Pons (tissue), 1 donor: ENCODE measurements at regions not wholly inside any gene's neighbourhood (a gene's known extent, or its start where the extent isn't known, plus 50 kb on each side); places are given as distances from the start of the nearest gene placed in this dataset.
"Not testable (repeated sequence)": the region's sequence is repeated elsewhere in the genome, so short reads cannot be mapped to it uniquely, and the experiment has no call there.

Experiments used
- DNase-seq: peaks from one replicate; pipeline ENCODE4 v3.0.0-alpha.2; 2016; ENCODE audit warnings: low spot score

DNA sequence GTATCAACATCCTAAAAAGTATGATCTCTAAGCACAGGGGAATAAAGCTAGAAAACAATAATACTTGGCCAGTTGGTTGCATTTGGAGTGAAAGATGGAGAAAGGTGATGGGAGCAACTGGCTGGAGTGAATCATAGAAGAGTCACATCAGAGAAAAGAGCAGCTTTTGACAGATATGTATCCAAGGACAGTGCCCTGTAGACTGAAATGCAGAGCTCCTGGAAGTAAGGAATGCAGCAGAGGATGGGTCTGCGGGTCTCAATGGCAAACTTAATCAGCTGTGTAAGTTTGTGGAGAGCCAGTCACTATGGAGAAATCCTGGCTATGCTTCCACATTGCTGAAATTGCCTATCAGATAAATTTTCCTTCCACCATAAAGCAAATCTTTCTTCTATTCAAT is 218.1 kb upstream of the PRNP start:
- no peak for DNase-seq

DNA sequence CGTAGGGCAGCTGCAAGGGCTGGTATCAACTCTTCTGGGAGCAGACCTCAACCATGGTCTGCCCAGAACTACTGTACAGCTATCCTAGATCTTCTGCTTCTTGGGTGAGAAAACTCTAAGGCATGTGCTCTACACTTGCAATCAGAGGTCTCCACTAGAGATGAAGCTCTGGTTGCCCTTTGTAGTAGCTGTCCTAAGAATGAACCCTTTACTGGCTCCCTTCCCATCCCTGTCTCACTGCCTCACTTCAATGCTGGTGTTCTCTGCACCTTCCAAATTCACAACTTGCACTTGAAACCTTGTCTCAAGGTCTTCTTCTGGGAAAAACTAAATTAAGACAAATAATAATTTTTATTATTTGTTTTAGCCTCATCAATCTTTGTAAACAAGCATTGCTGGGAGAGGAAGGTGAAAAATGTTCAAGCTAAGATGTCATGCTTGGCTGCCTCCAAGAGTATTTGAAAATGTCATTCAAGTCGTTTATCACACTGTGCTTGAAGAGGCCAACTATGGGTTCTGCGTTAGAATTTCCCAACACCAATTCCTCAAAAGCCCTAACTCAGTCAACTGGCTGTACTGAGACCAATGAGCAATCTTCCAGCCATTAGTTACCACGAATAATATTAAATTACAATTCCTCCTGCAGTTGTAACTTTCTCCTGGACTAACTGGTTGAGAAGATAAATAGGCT is 216.9 kb upstream of the ADRA1D start:
- no peak for DNase-seq

DNA sequence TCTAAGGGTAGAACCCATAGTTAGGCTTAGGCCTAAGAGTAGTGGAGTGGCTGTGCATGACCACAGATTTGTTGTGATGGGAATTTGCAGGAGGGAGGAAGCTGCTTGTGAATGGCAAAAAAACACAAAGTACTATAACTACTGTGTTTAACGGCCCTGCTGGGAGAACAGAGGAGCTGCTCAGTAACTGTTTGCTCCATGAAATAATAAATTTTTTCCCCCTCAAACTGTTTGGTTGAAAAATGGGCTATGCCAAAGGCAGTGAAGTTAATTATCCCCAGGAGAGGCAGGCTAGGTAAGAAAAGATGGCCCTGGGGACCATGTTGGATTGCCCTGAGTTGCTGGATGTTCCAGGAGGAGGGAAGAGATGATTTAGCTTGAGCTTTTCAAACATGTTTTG is 216.1 kb upstream of the ADRA1D start:
- DNase-seq: no peak

DNA sequence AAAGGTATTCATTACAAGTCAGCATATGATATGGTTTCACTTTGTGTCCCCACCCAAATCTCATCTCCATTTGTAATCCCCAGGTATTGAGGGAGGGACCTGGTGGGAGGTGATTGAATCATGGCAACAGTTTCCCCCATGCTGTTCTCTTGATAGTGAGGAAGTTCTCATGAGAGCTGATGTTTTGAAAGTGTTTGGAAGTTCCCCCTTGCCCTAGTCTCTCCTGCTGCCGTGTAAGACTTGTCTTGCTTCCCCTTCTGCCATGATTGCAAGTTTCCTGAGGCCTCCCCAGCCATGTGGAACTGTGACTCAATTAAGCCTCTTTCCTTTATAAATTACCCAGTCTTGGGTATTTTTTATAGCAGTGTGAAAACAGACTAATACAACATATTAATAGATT is 213.7 kb upstream of the ADRA1D start:
- DNase-seq: not testable (repeated sequence)

DNA sequence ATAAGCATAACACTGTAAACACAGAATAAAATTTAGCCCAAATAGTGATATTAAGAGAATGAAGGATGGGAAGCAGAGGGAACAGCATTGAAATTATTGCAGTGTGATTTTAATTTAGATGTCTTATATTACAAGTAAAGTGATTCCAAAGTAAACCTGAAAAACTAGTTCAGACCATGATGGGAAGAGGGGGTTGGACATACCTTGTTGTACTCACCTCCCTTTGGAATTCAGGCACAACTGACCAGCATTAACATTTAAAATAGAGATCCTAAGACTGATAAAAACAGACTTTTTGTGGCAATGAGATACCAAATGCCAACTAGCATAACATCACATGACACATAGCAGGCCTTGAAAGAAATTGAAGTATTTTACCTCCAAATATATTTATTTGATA is 210.0 kb upstream of the ADRA1D start:
- no peak for DNase-seq

DNA sequence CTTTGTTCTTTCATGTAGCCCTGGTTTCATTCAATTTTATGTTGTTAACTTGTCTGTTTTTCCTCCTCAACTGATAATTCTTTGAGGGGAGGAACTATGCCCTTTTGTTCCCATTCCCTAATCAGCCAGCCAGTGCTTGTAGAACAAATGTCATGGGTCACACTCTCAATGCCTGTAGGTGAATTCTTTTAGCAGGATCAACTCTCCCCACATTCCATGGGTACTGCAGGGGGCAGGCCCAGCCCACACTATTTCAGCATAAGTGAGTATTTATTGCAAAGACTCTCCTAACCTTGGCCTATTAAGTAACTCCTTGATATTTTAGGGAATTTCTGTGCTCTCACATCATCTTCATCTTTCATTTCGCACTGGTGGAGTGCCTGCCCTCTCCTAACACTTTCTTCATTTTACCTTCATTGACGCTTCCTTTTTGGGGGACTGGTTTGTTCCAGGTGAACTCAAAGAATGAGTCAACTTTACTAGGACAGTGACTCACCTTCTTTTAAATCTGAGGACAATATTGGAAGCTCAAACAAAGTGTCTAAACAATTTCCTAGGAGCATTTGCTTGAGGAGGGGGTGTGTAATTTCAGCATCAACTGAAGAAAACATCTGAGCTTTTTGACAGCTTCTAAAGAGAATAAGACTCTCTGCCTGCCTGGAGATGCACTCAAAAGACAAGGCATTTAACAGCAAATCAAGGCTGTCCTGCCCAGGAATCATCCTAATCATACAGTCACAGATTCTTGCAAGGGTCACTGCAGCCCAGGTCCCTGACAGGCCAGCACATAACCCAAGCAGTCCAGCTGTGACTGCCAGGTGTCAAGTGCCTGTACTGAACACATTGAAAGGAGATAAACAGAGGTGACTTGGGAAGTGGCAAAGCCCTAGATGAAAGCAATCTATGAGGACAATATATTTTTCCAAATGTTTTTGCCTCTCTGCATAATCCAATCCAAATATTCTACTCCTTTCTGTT is 208.8 kb upstream of the ADRA1D start:
- no peak for DNase-seq

DNA sequence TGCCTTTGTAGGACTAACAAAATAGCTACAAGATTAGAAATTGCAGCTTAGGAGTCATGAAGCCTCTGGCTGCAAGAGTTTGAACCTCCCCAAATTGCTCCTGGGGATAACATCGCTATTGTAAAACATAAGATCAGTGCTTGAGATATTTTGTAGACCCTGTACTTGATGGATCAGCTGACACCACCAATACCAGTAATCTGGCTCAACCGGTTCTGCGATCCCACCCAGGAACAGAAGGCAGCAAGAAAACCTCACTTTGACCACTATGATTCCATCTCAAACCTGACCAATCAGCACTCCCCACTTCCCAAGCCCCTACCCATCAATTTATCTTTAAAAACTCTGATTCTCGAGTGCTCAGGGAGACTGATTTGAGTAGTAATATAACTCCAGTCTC is 206.9 kb upstream of the ADRA1D start:
- DNase-seq: no peak

DNA sequence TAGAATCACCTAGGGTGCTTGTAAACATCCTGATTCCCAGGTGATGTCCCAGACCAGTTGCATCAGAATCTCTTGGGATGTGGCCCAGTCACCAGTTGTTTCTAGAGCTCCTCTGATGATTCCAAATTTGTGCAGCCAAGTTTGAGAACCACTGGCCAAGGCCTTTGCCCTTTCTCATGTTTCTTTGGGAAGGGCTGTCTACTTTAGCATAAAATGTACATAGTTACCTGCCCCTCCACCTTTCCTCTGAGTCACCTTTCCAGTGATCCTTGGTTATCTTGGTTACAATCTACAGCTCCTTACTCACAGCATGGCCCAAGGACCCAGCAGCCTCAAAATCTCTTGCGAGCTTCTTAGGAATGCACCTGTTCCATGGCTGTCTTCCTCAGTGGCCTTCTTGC is 206.2 kb upstream of the ADRA1D start:
- no peak for DNase-seq

DNA sequence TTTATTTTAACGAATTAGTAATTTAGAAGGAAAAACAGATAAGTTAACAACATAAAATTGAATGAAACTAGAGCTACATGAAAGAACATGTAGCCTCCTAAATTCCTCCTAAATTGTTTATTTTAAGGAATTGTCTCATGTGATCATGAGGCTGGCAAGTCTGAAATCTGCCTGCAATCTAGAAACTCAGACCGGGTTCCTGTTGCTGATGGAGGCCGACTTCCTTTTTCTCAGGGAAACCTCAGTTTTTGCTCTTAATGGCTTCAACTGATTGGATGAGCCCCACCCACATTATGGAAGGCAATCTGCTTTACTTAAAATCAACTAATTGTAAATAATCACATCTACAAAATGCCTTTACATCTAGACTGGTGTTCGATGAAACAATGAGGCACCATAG is 205.0 kb upstream of the ADRA1D start:
- DNase-seq: peak; percentile 3

DNA sequence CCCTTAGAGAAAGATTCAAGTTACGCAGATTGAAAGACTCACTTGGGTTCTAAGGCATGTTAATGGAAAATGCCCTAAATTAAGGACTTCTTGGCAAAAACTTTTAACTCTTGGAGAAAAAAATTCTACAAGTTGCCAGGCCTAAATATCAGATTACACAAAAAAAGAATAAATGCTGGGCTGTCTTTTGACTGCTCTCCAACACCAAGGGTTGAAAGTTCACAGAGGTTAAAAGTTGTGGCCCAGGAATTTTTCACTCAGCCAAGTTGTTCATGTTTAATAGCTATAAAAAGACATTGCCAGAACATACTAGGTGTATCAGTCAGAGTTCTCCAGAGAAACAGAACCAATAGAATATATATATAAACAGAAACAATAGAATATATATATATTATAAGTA is 204.3 kb upstream of the ADRA1D start:
- no peak for DNase-seq

DNA sequence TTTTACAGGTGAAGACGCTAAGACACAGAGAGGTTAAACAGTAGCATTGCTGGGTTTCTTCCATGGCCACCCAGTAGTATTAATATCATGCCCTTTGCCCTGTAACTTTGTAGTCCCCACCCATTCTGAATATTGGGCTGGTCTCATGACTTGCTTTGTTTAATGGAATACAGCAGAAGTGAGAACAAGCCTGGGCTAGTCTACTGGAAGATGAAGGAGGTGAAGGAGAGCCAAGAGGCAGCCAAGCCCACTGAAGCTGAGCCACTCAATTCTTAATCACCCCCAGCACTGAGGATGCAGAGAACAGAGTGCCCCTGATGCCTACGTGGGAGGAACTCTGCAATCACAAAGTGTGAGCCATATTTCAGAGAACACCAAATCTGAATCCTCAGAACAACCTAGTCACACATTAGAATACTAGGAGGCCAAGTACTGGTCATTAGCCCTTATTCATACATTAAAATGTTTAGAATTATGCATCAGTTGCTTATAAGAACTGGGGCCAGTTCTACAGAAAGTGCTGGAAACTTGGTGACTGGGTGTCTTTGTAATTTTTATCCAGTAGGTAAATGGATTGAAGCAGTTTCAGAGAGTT is 202.5 kb upstream of the ADRA1D start:
- no peak for DNase-seq

DNA sequence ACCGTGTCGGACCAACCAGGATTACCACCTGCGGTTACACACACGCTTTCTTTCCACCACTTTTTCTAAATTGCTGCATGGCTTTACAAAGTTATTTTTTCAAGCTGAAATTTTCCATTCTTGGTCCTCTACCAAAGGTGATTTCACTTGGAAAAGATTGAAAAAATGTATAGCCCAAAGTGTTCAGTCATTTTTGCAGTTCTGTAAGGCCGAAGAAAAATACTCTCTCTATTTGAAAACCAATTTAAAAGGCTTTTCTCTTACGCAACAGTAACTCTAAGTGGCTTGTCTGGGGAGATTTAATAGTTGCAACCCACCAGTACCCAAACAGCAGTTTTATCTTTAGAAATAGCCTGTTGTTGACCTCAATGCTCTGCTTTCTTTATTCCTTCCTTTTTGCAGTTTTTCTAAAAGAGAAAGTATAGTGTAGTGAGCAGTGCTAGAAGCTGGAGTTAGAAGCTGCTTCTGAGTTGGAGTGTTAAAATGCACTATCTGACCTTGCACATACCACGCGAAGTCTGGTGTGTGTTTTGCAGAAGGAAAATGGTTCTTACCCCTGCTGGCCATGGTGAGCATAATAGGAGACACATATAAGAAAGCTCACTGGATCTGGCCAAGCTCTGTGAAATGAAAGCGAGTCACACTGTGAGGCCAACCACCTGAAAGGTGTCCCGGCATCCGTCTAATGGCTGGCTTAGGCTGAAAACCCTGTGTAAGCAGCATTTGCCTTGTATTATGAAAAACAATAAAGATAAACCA is 201.0 kb upstream of the ADRA1D start:
- no peak for DNase-seq

DNA sequence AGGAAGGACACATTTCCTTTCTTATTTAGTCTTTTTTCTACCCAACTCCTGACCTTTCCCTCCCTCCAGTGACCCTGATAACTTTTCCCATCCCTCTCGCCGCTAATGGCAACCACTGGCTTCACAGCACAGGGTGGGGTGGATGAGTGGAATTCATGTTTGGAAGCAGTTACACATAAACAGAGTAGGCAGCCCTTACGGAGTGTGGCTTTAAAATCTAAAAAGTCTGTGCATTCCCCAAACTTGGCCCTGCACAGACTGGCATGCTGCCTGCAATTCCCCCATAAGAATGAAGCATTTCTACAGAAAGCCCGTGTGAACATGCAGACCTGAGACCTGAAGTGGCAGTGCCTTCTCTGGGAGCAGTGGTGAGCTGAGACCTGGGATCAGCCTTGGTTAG is 196.7 kb upstream of the ADRA1D start:
- DNase-seq: no peak

DNA sequence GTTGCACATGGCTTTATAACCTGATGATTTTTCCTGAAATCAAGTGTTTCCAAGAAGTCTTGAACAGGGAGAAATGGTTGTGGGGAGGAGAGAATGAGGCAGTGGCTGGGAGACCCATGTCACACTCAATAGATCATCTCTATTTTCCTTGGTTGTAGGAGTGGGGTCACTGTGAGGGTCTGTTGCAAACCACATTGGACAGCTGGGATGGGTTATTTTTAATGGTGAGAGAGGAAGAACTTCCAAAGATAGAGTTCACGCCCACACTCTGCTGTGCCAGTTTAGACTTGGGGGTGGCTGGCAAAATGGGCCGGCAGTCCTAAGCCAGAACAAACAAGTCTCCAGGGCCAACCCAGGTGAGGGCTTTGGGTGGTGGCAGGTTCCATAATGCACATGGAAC is 196.2 kb upstream of the ADRA1D start:
- no peak for DNase-seq

DNA sequence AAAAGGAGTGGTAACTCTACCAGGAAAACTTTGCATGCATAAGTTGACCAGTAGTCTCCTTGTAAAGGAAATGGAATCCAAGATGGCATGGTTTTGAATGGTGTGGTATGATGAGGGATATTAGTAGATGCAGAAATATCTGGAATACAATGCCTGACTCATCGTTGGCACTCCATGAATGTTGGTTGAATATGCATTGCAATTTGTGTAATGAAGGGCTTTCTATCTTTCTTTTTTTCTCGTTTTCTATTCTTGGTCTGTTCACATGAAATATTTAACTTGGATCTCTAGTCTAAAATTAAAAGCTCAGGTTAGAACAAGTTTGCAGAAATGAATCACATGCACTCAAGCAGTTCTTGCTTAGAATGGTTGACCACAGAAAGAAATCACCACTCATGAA is 195.3 kb upstream of the ADRA1D start:
- DNase-seq: no peak

DNA sequence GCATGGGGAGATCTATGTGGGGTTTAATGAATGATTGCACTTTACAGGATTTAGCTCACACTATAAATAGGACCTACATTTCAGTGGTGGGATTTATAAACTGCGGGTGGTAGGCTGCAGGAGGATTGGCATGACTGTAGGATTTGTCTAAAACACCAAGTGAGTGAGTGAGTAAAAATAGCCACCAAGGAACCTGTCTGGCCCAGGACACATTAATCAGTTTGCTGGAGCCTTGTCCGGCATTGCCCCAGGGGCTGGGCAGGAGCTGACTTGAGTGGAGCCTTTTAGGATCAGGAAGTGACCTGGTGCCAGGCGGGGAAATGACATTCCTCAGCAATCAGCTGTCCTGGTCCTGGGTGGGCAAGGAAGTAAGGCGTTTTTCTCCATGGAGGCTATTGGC is 193.9 kb upstream of the ADRA1D start:
- DNase-seq: no peak

DNA sequence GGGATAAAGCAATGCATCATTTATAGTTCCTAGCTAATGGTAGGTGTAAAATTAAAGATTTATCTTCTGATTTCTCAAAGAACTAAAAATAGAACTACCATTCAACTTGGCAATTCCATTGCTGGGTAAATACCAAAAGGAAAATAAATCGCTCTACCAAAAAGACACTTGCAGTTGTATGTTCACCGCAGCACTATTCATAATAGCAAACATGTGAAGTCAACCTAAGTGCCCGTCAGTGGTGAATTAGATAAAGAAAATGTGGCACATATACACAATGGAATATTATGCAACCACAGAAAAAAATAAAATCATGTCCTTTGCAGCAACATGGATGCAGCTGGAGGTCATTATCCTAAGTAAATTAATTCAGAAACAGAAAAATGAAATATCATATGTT is 192.8 kb upstream of the ADRA1D start:
- DNase-seq: no peak

DNA sequence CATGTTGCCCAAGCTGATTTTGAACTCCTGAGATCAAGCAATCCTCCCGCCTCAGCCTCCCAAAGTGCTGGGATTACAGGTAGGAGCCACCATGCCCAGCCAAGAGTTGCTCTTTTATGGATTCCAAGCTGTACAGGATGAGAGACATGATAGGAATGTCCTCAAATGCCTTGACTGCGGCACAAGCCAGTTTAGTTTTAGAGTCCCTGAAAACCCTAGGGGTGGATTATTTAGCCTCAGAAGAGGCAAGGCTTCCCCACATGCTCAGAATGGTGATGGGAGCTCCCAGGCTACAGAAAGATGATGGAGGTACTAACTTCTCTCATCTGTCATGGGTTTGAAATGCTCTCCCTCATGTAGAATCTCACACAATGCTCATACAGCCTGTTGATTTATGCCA is 192.1 kb upstream of the ADRA1D start:
- no peak for DNase-seq

DNA sequence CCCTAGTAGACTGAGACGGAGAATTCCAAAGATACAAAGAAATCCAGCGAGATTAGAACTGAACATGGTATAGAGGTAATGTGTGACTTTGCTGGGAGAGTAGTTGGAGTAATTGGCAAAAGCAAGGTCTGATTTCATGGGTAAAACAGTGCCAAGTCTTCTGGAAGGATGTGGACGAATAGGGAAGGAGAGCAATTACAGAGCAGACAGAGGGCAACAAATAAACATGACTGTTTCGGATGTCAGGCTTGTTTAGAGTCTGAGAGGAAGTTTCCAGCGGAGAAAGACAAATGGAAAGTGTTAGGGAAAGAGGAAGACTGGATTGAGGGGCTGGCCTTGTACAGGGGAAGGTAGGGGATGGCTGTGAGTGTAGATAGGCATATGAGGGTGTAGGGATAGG is 190.4 kb upstream of the ADRA1D start:
- no peak for DNase-seq

DNA sequence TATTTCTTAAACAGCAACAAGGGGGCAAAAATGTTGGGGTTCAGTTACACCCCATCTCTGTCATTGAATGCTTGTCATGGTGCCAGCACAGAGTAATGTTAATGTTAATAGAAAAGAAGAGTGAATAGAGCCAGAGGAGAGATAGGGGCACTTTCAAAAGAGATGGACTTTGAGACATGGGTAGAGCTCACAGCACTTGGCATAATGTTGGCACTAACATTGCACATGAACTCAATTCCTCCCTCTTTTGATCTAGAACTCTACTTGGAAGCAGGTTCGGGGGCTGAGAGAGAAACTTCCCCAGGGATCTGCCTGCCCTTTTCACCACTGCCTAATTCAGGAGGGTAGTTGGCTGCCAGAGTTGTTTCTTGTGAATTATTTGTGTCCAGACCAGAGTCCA is 188.0 kb upstream of the ADRA1D start:
- DNase-seq: no peak

DNA sequence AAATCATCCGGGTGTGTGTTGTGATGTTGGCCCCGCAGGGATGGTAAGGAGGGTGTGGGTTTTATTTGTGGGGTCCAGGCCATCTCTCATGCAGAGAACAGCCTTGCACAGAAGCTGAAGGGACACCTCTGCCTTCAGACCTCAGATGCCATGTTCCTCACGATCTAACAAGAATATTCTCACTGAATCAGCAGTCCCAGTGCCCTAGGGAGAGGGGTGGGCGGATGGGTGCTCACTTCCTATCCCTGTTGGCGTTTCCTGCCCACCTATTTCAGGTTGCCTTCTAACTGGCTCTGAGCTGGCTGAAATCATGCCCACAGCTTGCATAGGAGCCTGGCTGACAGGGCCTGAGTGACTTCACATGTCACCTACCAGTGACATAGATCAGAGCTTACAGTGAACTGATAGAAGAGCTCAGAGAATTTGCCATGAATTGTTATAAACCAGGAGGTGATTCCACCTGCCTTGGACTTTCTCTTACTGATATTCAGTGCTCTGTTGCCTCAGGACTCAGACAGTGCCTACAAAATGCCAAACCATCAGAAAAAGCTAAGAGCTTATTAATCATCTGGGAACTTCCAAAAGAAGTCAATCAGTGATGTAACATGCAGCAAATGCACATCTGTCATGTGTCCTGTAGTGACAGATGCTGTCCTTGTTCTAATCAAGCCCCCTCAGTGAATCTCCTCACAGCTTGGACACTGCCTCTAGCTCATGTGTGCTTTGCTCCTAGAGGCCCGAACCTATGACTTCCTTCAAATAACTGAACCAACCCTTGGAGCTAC is 186.8 kb upstream of the ADRA1D start:
- no peak for DNase-seq

DNA sequence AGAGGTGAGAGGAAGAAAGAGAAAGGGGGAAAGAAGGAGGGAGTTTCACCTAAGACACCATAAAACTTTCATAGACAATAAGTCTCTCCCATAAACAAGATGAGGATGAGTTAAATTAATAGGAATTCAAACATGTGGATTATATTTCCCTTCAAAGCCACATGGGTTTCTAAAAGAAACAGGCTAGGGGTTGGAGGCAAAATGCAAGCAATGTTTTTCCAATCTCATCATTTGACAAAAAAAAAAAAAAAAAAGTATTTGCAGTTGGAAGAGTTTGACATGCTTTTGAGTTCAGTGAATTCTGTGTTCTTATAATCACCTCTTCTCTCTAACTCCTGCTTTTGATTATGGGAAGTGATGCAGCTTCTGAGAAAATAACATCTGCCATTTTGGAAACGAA is 186.1 kb upstream of the ADRA1D start:
- no peak for DNase-seq
